Endothelial cell of umbilical vein (primary cell): ENCODE measurements at regions not wholly inside any gene's neighbourhood (a gene's known extent, or its start where the extent isn't known, plus 50 kb on each side); places are given as distances from the start of the nearest gene placed in this dataset.

ENCODE experiments used
- BruUV-seq: library from RNA; stranded (reverse); fragments of 400-500 nt; replicated peaks from 2 replicates; lab custom pipeline; 2021; lab: Mats Ljungman, UMichigan
- CTCF ChIA-PET: fragments of 300-600, 350-600 bp; sonication (Branson Sonifier 250); formaldehyde crosslinking; loops from one replicate; lab custom pipeline; 2021; ENCODE audit warnings: antibody characterized with exemption, inconsistent platforms; lab: Charles Lee
- POLR2A ChIA-PET: fragments of 300-600, 350-600 bp; sonication (Branson Sonifier 250); formaldehyde crosslinking; loops from one replicate; lab custom pipeline; 2021; ENCODE audit warnings: antibody characterized with exemption, inconsistent platforms; lab: Charles Lee
- DNase-seq: peaks from one replicate; pipeline ENCODE4 v3.0.0-alpha.2; 2011; ENCODE audit warnings: low read depth, low spot score
- FAIRE-seq: peaks from 2 replicates; lab custom pipeline; 2011; peaks lifted over from hg19 to GRCh38; lab: Jason Lieb, UNC
- H2AFZ ChIP-seq: 2 replicates; pipeline ENCODE4 v1.6.0; 2012; ENCODE audit warnings: low read depth, low read length, control low read depth, inconsistent platforms
- H3K27ac ChIP-seq: 2 replicates; pipeline ENCODE4 v1.5.1; 2011; ENCODE audit warnings: low read depth, mild to moderate bottlenecking, control low read depth, low read length, moderate library complexity; ENCODE audit not compliant: insufficient read depth
- H3K27me3 ChIP-seq, 2 experiments: 2 replicates each; pipeline versions ENCODE4 v1.6.0 to v1.6.1; 2011; ENCODE audit warnings: low read length in 2 of 2, mixed read lengths in 1 of 2; ENCODE audit not compliant: control insufficient read depth in 2 of 2, insufficient read depth in 2 of 2
- H3K36me3 ChIP-seq, 2 experiments: 2 replicates in 1 of 2; 3 replicates in 1 of 2; pipeline ENCODE4 v1.5.1; 2011; ENCODE audit warnings: low read length in 2 of 2, mild to moderate bottlenecking in 1 of 2, moderate library complexity in 1 of 2; ENCODE audit not compliant: control insufficient read depth in 2 of 2, insufficient read depth in 2 of 2; ENCODE audit errors: extremely low read depth in 1 of 2
- H3K4me1 ChIP-seq: 3 replicates; pipeline ENCODE4 v1.5.1; 2011; ENCODE audit warnings: mild to moderate bottlenecking, low read length; ENCODE audit not compliant: control insufficient read depth, insufficient read depth; ENCODE audit errors: extremely low read depth
- H3K4me2 ChIP-seq: 2 replicates; pipeline ENCODE4 v1.6.1; 2011; ENCODE audit warnings: low read length, control low read depth, mixed read lengths; ENCODE audit not compliant: insufficient read depth
- H3K4me3 ChIP-seq, 3 experiments: fragments of 200-600 bp in 1 of 3; sonication (generic), shearing (Covaris generic) in 1 of 3; replicated peaks in 1 of 3; 2 replicates each; pipeline ENCODE4 v1.5.1; 2011 to 2016; ENCODE audit warnings: control low read depth in 3 of 3, low read length in 3 of 3, mild to moderate bottlenecking in 2 of 3, inconsistent platforms in 1 of 3, low read depth in 1 of 3, moderate library complexity in 1 of 3; ENCODE audit not compliant: insufficient read depth in 1 of 3
- H3K79me2 ChIP-seq: 2 replicates; pipeline ENCODE4 v1.6.0; 2012; ENCODE audit warnings: low read length, inconsistent platforms; ENCODE audit not compliant: control insufficient read depth, insufficient read depth
- H3K9ac ChIP-seq: replicated peaks from 2 replicates; pipeline ENCODE3; 2011; ENCODE audit warnings: low read length, control low read depth; ENCODE audit not compliant: insufficient read depth; ENCODE audit errors: extremely low read depth
- H3K9me1 ChIP-seq: replicated peaks from 3 replicates; pipeline ENCODE4 v1.6.0; 2011; ENCODE audit warnings: mild to moderate bottlenecking, low read length; ENCODE audit not compliant: control insufficient read depth, insufficient read depth; ENCODE audit errors: extremely low read depth
- H3K9me3 ChIP-seq: replicated peaks from 2 replicates; pipeline ENCODE4 v1.5.1; 2012; ENCODE audit warnings: low read length, inconsistent platforms; ENCODE audit not compliant: control insufficient read depth, insufficient read depth
- H4K20me1 ChIP-seq: replicated peaks from 2 replicates; pipeline ENCODE3; 2011; ENCODE audit warnings: mild to moderate bottlenecking, low read length; ENCODE audit not compliant: control insufficient read depth, insufficient read depth; ENCODE audit errors: extremely low read depth
- CTCF ChIP-seq, 2 donors: IDR thresholded peaks; 1 replicate in 1 of 2; 2 replicates in 1 of 2; pipeline ENCODE4 v1.5.1; 2011; ENCODE audit warnings: low read length in 2 of 2, mild to moderate bottlenecking in 2 of 2, moderate library complexity in 2 of 2, control low read depth in 1 of 2, inconsistent platforms in 1 of 2, low read depth in 1 of 2; ENCODE audit not compliant: insufficient read depth in 1 of 2; ENCODE audit errors: extremely low read depth in 1 of 2
- EZH2 ChIP-seq: IDR thresholded peaks from 2 replicates; pipeline ENCODE4 v1.6.1; 2012; ENCODE audit warnings: borderline replicate concordance, low read depth, mild to moderate bottlenecking, moderate library complexity, low read length, inconsistent platforms; ENCODE audit not compliant: severe bottlenecking
- FOS ChIP-seq: IDR thresholded peaks from 2 replicates; pipeline ENCODE4 v1.6.1; 2011; ENCODE audit warnings: mild to moderate bottlenecking, low read length, moderate library complexity, borderline replicate concordance; ENCODE audit not compliant: insufficient read depth
- GATA2 ChIP-seq: IDR thresholded peaks from 2 replicates; pipeline ENCODE4 v1.7.0; 2011; ENCODE audit warnings: low read depth, mild to moderate bottlenecking, moderate library complexity, mixed read lengths, low read length; ENCODE audit not compliant: insufficient read length, insufficient read depth
- JUN ChIP-seq: IDR thresholded peaks from 2 replicates; pipeline ENCODE4 v1.6.1; 2011; ENCODE audit warnings: borderline replicate concordance, low read depth; ENCODE audit not compliant: insufficient read length, insufficient read depth
- MAX ChIP-seq: IDR thresholded peaks from 2 replicates; pipeline ENCODE4 v1.6.1; 2011; ENCODE audit not compliant: insufficient read depth, insufficient read length
- MYC ChIP-seq: IDR thresholded peaks from one replicate; pipeline ENCODE4 v1.6.1; 2011; ENCODE audit warnings: mild to moderate bottlenecking, low read depth, low read length
- POLR2A ChIP-seq: IDR thresholded peaks from 2 replicates; pipeline ENCODE4 v1.6.1; 2012; ENCODE audit warnings: low read depth, mild to moderate bottlenecking, control low read depth, low read length
- POLR2AphosphoS5 ChIP-seq: IDR thresholded peaks from 2 replicates; pipeline ENCODE4 v1.6.1; 2012; ENCODE audit warnings: low read depth, mild to moderate bottlenecking, control low read depth, low read length, moderate library complexity; ENCODE audit not compliant: insufficient read depth
- dilution Hi-C: fragments of 300-500 bp; cut with MboI; formaldehyde crosslinking; loops from one replicate; pipeline ENCODE4 v1.15.0; 2019; ENCODE audit warnings: low sequenced_read_pairs; ENCODE audit not compliant: extremely low pct_ligation_motif_present
- intact Hi-C: fragments of 100-400 bp; cut with micrococcal nuclease; formaldehyde crosslinking; loops from one replicate; pipeline ENCODE4 v1.10.0; 2022

GRCh38 chr3:963255-963654, 129.6 kb upstream of the CNTN6 start:
- intact Hi-C loops: no loop called here
- ChIA-PET POLR2A (no interaction called here), CTCF (no interaction called here)
- Histone ChIP-seq H3K27me3 (no peaks in the 10 kb centered on the region), H3K4me2 (no peak overlapping the region), H3K9me3 (peaks cover 9% of the 10 kb centered on the region), H3K4me1 (no peaks in the 10 kb centered on the region), H4K20me1 (no peaks in the 10 kb centered on the region), H2AFZ (no peak overlapping the region), H3K27ac (no peak overlapping the region), H3K9ac (no peak overlapping the region), H3K4me3 (no peak overlapping the region), H3K9me1 (no peaks in the 10 kb centered on the region), H3K36me3 (no peaks in the 10 kb centered on the region), H3K79me2 (no peaks in the 10 kb centered on the region)
- DNase-seq: no peak
- dilution Hi-C loops: no loop called here
- no peak for FAIRE-seq
- no peak for TF ChIP-seq JUN
- TF ChIP-seq CTCF (IDR thresholded peaks at IDR 0.05; ENCODE audit: extremely low read depth in 1 of 2, insufficient read depth in 1 of 2, low read depth in 1 of 2, low read length in 2 of 2): no peak
- TF ChIP-seq EZH2: no peak
- TF ChIP-seq POLR2AphosphoS5: no peak
- no peak for TF ChIP-seq FOS
- no peak for TF ChIP-seq MAX
- TF ChIP-seq POLR2A: no peak
- no peak for TF ChIP-seq MYC
- TF ChIP-seq GATA2: no peak
- no TSS peak for BruUV-seq
